ENCODE measurements at regions not wholly inside any gene's neighbourhood (a gene's known extent, or its start where the extent isn't known, plus 50 kb on each side); places are given as distances from the start of the nearest gene placed in this dataset.

DNA sequence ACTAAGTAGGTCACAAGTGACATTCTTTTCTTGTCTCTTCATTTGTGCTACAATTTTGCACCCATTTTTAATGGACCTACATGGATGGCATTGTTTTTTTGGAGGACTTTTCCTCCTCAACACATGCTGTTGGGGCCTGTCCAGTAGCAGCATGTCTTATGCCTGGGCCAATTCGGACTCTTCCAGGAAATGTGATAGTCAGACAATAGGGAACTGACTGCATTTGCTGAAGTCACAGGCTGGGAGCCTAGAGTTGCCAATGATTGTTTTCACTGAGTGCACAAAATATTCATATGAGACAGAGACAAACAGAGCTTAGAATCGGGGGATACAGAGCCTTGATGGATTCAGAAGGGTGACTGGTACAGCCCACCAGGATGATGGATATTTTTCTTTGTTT, 867.3 kb upstream of the GOT2 start:
- TF ChIP-seq POLR2AphosphoS5 (IDR thresholded peaks at IDR 0.05; ENCODE audit: low read depth) (no peak), EZH2 (IDR thresholded peaks at IDR 0.05; ENCODE audit: low read depth, unreplicated experiment) (no peak), ZNF331 (CRISPR knock-in tag; IDR thresholded peaks at IDR 0.05; ENCODE audit: low read depth) (no peak), EZH2phosphoT487 (IDR thresholded peaks at IDR 0.05; ENCODE audit: unreplicated experiment) (no peak), CREB1 (CRISPR knock-in tag; IDR thresholded peaks at IDR 0.05; ENCODE audit: low read depth) (no peak), ZNF114 (CRISPR knock-in tag; IDR thresholded peaks at IDR 0.05) (no peak), NANOG (IDR thresholded peaks at IDR 0.05; ENCODE audit: borderline replicate concordance) (no peak), JUNB (IDR thresholded peaks at IDR 0.05; ENCODE audit: unreplicated experiment) (no peak)
- TF ChIP-seq, protein P1, sequence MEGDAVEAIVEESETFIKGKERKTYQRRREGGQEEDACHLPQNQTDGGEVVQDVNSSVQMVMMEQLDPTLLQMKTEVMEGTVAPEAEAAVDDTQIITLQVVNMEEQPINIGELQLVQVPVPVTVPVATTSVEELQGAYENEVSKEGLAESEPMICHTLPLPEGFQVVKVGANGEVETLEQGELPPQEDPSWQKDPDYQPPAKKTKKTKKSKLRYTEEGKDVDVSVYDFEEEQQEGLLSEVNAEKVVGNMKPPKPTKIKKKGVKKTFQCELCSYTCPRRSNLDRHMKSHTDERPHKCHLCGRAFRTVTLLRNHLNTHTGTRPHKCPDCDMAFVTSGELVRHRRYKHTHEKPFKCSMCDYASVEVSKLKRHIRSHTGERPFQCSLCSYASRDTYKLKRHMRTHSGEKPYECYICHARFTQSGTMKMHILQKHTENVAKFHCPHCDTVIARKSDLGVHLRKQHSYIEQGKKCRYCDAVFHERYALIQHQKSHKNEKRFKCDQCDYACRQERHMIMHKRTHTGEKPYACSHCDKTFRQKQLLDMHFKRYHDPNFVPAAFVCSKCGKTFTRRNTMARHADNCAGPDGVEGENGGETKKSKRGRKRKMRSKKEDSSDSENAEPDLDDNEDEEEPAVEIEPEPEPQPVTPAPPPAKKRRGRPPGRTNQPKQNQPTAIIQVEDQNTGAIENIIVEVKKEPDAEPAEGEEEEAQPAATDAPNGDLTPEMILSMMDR (conservative IDR thresholded peaks at IDR 0.05; ENCODE audit: low read depth in 2 of 2) = no peak
- TF ChIP-seq, protein P2, sequence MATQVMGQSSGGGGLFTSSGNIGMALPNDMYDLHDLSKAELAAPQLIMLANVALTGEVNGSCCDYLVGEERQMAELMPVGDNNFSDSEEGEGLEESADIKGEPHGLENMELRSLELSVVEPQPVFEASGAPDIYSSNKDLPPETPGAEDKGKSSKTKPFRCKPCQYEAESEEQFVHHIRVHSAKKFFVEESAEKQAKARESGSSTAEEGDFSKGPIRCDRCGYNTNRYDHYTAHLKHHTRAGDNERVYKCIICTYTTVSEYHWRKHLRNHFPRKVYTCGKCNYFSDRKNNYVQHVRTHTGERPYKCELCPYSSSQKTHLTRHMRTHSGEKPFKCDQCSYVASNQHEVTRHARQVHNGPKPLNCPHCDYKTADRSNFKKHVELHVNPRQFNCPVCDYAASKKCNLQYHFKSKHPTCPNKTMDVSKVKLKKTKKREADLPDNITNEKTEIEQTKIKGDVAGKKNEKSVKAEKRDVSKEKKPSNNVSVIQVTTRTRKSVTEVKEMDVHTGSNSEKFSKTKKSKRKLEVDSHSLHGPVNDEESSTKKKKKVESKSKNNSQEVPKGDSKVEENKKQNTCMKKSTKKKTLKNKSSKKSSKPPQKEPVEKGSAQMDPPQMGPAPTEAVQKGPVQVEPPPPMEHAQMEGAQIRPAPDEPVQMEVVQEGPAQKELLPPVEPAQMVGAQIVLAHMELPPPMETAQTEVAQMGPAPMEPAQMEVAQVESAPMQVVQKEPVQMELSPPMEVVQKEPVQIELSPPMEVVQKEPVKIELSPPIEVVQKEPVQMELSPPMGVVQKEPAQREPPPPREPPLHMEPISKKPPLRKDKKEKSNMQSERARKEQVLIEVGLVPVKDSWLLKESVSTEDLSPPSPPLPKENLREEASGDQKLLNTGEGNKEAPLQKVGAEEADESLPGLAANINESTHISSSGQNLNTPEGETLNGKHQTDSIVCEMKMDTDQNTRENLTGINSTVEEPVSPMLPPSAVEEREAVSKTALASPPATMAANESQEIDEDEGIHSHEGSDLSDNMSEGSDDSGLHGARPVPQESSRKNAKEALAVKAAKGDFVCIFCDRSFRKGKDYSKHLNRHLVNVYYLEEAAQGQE (IDR thresholded peaks at IDR 0.05; ENCODE audit: unreplicated experiment) = no peak
- TF ChIP-seq, protein P3, sequence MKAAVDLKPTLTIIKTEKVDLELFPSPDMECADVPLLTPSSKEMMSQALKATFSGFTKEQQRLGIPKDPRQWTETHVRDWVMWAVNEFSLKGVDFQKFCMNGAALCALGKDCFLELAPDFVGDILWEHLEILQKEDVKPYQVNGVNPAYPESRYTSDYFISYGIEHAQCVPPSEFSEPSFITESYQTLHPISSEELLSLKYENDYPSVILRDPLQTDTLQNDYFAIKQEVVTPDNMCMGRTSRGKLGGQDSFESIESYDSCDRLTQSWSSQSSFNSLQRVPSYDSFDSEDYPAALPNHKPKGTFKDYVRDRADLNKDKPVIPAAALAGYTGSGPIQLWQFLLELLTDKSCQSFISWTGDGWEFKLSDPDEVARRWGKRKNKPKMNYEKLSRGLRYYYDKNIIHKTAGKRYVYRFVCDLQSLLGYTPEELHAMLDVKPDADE (IDR thresholded peaks at IDR 0.05) = no peak
